PFSK-1 (cell line): ENCODE measurements at regions not wholly inside any gene's neighbourhood (a gene's known extent, or its start where the extent isn't known, plus 50 kb on each side); places are given as distances from the start of the nearest gene placed in this dataset.

Experiments used
- FOXP2 ChIP-seq: optimal IDR thresholded peaks from 2 replicates; pipeline ENCODE3; 2011; ENCODE audit warnings: borderline replicate concordance, control low read depth, inconsistent platforms; ENCODE audit not compliant: insufficient read depth; ENCODE audit errors: extremely low read length, extremely low read depth
- POLR2AphosphoS5 ChIP-seq: IDR thresholded peaks from 2 replicates; pipeline ENCODE4 v1.6.1; 2012; ENCODE audit warnings: low read depth, mild to moderate bottlenecking, control low read depth, low read length, moderate library complexity
- SIN3A ChIP-seq: IDR thresholded peaks from 2 replicates; pipeline ENCODE4 v1.6.1; 2012; ENCODE audit warnings: mild to moderate bottlenecking, low read length, moderate library complexity, borderline replicate concordance; ENCODE audit not compliant: insufficient read depth
- TAF1 ChIP-seq: IDR thresholded peaks from 2 replicates; pipeline ENCODE4 v1.6.1; 2012; ENCODE audit warnings: low read length, control low read depth, borderline replicate concordance; ENCODE audit not compliant: insufficient read depth
- TF ChIP-seq, protein P1 (sequence below), 2 experiments: IDR thresholded peaks; 2 replicates each; pipeline versions ENCODE4 v1.6.1 to v1.8.0; 2011 to 2012; ENCODE audit warnings: low read depth in 2 of 2, low read length in 2 of 2, control low read depth in 1 of 2, inconsistent platforms in 1 of 2, mild to moderate bottlenecking in 1 of 2, moderate library complexity in 1 of 2; ENCODE audit not compliant: insufficient read depth in 1 of 2

DNA sequence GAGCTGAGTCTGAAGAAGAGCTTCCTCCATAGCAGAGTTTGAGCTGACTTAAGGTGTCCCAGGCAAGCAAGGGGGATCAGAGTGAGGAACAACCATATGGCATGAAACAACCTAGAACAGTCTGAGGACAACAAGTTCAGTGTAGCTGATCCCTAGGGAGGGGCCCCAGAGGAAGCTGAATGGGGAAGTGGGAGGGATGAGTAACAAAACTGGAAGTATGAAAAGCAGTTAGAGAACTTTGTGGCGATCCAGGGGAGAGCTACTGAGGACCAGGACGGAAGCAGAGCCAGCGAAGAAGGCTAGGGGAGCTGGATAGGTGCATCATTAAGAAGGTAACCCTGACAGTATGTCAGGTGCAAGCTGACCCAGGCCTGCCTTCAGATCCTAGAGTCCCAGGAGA is 580.8 kb downstream of the BNC2 start:
- TF ChIP-seq POLR2AphosphoS5 (no peak), FOXP2 (no peak), TAF1 (no peak), SIN3A (no peak)
- TF ChIP-seq, protein P1, sequence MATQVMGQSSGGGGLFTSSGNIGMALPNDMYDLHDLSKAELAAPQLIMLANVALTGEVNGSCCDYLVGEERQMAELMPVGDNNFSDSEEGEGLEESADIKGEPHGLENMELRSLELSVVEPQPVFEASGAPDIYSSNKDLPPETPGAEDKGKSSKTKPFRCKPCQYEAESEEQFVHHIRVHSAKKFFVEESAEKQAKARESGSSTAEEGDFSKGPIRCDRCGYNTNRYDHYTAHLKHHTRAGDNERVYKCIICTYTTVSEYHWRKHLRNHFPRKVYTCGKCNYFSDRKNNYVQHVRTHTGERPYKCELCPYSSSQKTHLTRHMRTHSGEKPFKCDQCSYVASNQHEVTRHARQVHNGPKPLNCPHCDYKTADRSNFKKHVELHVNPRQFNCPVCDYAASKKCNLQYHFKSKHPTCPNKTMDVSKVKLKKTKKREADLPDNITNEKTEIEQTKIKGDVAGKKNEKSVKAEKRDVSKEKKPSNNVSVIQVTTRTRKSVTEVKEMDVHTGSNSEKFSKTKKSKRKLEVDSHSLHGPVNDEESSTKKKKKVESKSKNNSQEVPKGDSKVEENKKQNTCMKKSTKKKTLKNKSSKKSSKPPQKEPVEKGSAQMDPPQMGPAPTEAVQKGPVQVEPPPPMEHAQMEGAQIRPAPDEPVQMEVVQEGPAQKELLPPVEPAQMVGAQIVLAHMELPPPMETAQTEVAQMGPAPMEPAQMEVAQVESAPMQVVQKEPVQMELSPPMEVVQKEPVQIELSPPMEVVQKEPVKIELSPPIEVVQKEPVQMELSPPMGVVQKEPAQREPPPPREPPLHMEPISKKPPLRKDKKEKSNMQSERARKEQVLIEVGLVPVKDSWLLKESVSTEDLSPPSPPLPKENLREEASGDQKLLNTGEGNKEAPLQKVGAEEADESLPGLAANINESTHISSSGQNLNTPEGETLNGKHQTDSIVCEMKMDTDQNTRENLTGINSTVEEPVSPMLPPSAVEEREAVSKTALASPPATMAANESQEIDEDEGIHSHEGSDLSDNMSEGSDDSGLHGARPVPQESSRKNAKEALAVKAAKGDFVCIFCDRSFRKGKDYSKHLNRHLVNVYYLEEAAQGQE (IDR thresholded peaks at IDR 0.05; ENCODE audit: insufficient read depth in 1 of 2, low read depth in 2 of 2, low read length in 2 of 2) = no peak
